Lower lobe of right lung (tissue), 2 donors: ENCODE measurements at regions not wholly inside any gene's neighbourhood (a gene's known extent, or its start where the extent isn't known, plus 50 kb on each side); places are given as distances from the start of the nearest gene placed in this dataset.

Experiments used
- ATAC-seq, 2 donors: fragments of 200-7000 bp; cut with Tn5 transposase; one replicate each; pipeline ENCODE4 v1.9.1; 2020 to 2022; ENCODE audit warnings: mild to moderate bottlenecking in 2 of 2, moderate library complexity in 2 of 2
- DNase-seq: peaks from one replicate; pipeline ENCODE4 v3.0.0-alpha.2; 2020
- H3K27ac ChIP-seq: fragments of 200-600 bp; one replicate; pipeline ENCODE4 v1.8.0; 2022
- H3K27me3 ChIP-seq: fragments of 200-600 bp; one replicate; pipeline ENCODE4 v1.8.0; 2022; ENCODE audit warnings: low read depth
- H3K36me3 ChIP-seq: fragments of 200-600 bp; one replicate; pipeline ENCODE4 v1.8.0; 2022; ENCODE audit warnings: mild to moderate bottlenecking
- H3K4me1 ChIP-seq: fragments of 200-600 bp; one replicate; pipeline ENCODE4 v1.8.0; 2022
- H3K4me3 ChIP-seq: fragments of 200-600 bp; one replicate; pipeline ENCODE4 v1.8.0; 2022; ENCODE audit warnings: mild to moderate bottlenecking
- H3K9me3 ChIP-seq: fragments of 200-600 bp; one replicate; pipeline ENCODE4 v1.8.0; 2022
- intact Hi-C: fragments of 100-400 bp; cut with DNase I; formaldehyde crosslinking; loops from one replicate; pipeline ENCODE4 v1.11.0; 2022
- TF ChIP-seq, protein P1 (sequence below): fragments of 200-600 bp; IDR thresholded peaks from one replicate; pipeline ENCODE4 v1.8.0; 2022; ENCODE audit warnings: antibody characterized with exemption, mild to moderate bottlenecking
- donor health status: DM: no; HTN: yes; CAD: no; lungs with severe emphysema.

DNA sequence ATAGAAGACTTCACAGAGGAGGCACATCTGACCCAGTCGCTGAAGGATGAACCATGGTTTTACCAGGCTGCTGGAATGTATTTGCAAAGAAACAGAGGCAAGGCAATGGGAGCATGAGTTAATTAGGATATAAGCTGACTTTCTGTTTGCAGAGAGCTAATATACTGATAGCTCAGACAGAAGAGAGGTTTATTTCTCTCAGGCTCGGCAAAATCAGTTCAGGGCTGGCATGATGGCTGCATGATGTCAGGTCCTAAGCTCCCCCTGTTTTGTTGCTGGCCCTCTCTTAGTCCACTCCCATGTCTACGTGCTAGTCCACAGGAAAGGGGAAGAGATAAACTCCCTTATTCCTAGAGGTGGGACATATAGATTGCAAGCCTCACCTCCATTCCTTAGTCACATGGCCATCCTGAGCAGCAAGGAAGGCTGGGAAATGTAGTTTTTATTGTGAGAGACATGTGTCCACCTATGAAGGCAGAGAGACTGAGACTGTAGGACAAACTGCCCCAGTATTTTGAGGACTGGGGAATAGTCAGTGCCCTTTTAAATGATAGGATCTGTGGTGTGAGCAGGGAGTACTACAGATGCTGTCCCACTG, 224.5 kb downstream of the VRK1 start:
- H3K27me3 ChIP-seq: peaks cover 20% of the 10 kb centered on the region
- no peak overlapping the region for H3K4me3 ChIP-seq
- TF ChIP-seq, protein P1, sequence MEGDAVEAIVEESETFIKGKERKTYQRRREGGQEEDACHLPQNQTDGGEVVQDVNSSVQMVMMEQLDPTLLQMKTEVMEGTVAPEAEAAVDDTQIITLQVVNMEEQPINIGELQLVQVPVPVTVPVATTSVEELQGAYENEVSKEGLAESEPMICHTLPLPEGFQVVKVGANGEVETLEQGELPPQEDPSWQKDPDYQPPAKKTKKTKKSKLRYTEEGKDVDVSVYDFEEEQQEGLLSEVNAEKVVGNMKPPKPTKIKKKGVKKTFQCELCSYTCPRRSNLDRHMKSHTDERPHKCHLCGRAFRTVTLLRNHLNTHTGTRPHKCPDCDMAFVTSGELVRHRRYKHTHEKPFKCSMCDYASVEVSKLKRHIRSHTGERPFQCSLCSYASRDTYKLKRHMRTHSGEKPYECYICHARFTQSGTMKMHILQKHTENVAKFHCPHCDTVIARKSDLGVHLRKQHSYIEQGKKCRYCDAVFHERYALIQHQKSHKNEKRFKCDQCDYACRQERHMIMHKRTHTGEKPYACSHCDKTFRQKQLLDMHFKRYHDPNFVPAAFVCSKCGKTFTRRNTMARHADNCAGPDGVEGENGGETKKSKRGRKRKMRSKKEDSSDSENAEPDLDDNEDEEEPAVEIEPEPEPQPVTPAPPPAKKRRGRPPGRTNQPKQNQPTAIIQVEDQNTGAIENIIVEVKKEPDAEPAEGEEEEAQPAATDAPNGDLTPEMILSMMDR: no peak
- ATAC-seq (no peak), DNase-seq (no peak)
- H3K27ac ChIP-seq: no peak overlapping the region
- no peaks in the 10 kb centered on the region for H3K9me3 ChIP-seq
- no peaks in the 10 kb centered on the region for H3K4me1 ChIP-seq
- no peaks in the 10 kb centered on the region for H3K36me3 ChIP-seq
- intact Hi-C loops: no loop called here

DNA sequence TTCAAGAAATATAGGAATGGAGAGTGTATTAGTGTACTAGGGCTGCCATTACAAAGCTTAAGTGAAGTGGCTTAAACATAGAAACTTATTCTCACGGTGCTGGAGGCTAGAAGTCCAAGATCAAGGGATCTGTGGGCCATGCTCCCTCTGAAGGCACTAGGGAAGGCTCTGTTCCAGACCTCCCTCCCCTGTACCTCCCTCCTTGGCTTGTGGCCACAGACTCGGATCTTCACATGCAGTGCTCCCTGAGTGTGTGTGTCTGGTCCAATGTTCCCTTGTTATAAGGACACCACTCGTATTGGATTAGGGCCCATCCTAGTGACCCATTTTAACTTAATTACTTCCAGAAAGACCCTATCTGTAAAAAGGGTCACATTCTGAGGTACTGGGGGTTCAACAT, 225.6 kb downstream of the VRK1 start:
- H3K36me3 ChIP-seq: no peaks in the 10 kb centered on the region
- H3K4me1 ChIP-seq: no peaks in the 10 kb centered on the region
- no peak for ATAC-seq
- no peak overlapping the region for H3K4me3 ChIP-seq
- H3K9me3 ChIP-seq: no peaks in the 10 kb centered on the region
- H3K27ac ChIP-seq: no peak overlapping the region
- H3K27me3 ChIP-seq: peaks cover 20% of the 10 kb centered on the region
- DNase-seq: no peak
- intact Hi-C loops: no loop called here
- TF ChIP-seq, protein P1: no peak

- H3K4me1 ChIP-seq: no peaks in the 10 kb centered on the region
- TF ChIP-seq, protein P1: no peak
- intact Hi-C loops: no loop called here
- ATAC-seq: no peak
- H3K27ac ChIP-seq: no peak overlapping the region
- DNase-seq: no peak
- H3K27me3 ChIP-seq: peaks cover 30% of the 10 kb centered on the region
- no peaks in the 10 kb centered on the region for H3K9me3 ChIP-seq
- no peak overlapping the region for H3K4me3 ChIP-seq
- H3K36me3 ChIP-seq: no peaks in the 10 kb centered on the region
Observed at GRCh38 chr14:97023871-97024270, 226.7 kb downstream of the VRK1 start.

GRCh38 chr14:97024300-97024699, 227.1 kb downstream of the VRK1 start:
- intact Hi-C loops: no loop called here
- no peak for DNase-seq
- no peaks in the 10 kb centered on the region for H3K4me1 ChIP-seq
- peaks cover 30% of the 10 kb centered on the region for H3K27me3 ChIP-seq
- H3K9me3 ChIP-seq: no peaks in the 10 kb centered on the region
- no peak overlapping the region for H3K4me3 ChIP-seq
- TF ChIP-seq, protein P1: no peak
- no peak for ATAC-seq
- no peak overlapping the region for H3K27ac ChIP-seq
- no peaks in the 10 kb centered on the region for H3K36me3 ChIP-seq

DNA sequence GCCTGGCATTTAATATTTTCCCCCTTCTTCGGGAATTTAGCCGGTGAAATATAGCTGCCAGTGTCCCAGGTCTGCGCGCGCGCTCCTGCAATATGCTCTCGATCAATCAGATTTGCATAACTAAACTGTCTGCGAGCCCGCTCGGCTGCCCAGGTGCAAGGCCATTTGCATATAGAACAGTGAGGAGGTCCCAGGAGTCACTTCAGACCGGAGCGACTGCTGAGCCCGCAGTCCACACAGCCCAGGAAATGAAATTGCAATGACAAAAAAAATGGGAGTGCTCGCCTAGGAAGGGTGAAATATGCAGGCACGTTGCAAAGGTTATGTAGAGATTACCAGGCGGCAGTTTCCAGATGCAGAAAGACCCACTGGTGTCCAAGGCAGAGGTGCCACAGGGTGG, 228.5 kb downstream of the VRK1 start:
- no peak for DNase-seq
- intact Hi-C loops: no loop called here
- peaks cover 33% of the 10 kb centered on the region for H3K27me3 ChIP-seq

More for the DNA sequence above, 228.5 kb downstream of the VRK1 start:
- H3K36me3 ChIP-seq: no peaks in the 10 kb centered on the region
- H3K4me1 ChIP-seq: no peaks in the 10 kb centered on the region
- TF ChIP-seq, protein P1: no peak
- no peak overlapping the region for H3K27ac ChIP-seq
- no peaks in the 10 kb centered on the region for H3K9me3 ChIP-seq
- no peak for ATAC-seq
- no peak overlapping the region for H3K4me3 ChIP-seq
